ENCODE measurements at regions not wholly inside any gene's neighbourhood (a gene's known extent, or its start where the extent isn't known, plus 50 kb on each side); places are given as distances from the start of the nearest gene placed in this dataset.

- no peaks in the 10 kb centered on the region for H3K79me2 ChIP-seq (ENCODE audit: insufficient read depth, low read length)
- no peaks in the 10 kb centered on the region for H3K27me3 ChIP-seq (ENCODE audit: insufficient read depth, low read length)
- no peak overlapping the region for H3K9ac ChIP-seq (ENCODE audit: low read length)
- no peak overlapping the region for H3K27ac ChIP-seq (ENCODE audit: low read depth, low read length, poor library complexity, severe bottlenecking)
- H4K20me1 ChIP-seq (ENCODE audit: insufficient read depth, low read length), result no peaks in the 10 kb centered on the region
- no peaks in the 10 kb centered on the region for H3K4me1 ChIP-seq (ENCODE audit: insufficient read depth, low read length, severe bottlenecking)
- H2AFZ ChIP-seq (ENCODE audit: low read length), result no peak overlapping the region
- H3F3A ChIP-seq (ENCODE audit: insufficient read depth, low read length), result no peaks in the 10 kb centered on the region
- H3K36me3 ChIP-seq (ENCODE audit: insufficient read depth, low read length), result no peaks in the 10 kb centered on the region
- H3K4me3 ChIP-seq (ENCODE audit: low read depth, low read length, poor library complexity, severe bottlenecking), result no peak overlapping the region
- H3K9me3 ChIP-seq (ENCODE audit: low read length), result no peaks in the 10 kb centered on the region
- TF ChIP-seq EZH2 (IDR thresholded peaks at IDR 0.05; ENCODE audit: borderline replicate concordance, low read length), result no peak
- no peak for TF ChIP-seq CTCF (IDR thresholded peaks at IDR 0.05; ENCODE audit: low read length)
- H3K4me2 ChIP-seq (ENCODE audit: low read length), result no peak overlapping the region
- H3K9me2 ChIP-seq (ENCODE audit: low read depth, low read length), result no peaks in the 10 kb centered on the region
Measured at GRCh38 chr12:107394693-107395092, 290.9 kb upstream of the PWP1 start.

- Histone ChIP-seq H3K9ac (ENCODE audit: low read length) (no peak overlapping the region), H3K4me3 (ENCODE audit: low read depth, low read length, poor library complexity, severe bottlenecking) (no peak overlapping the region), H4K20me1 (ENCODE audit: insufficient read depth, low read length) (no peaks in the 10 kb centered on the region), H3K36me3 (ENCODE audit: insufficient read depth, low read length) (no peaks in the 10 kb centered on the region), H3K27ac (ENCODE audit: low read depth, low read length, poor library complexity, severe bottlenecking) (no peak overlapping the region), H3K4me2 (ENCODE audit: low read length) (no peak overlapping the region), H3F3A (ENCODE audit: insufficient read depth, low read length) (no peaks in the 10 kb centered on the region), H3K9me3 (ENCODE audit: low read length) (no peaks in the 10 kb centered on the region), H3K4me1 (ENCODE audit: insufficient read depth, low read length, severe bottlenecking) (no peaks in the 10 kb centered on the region), H2AFZ (ENCODE audit: low read length) (no peak overlapping the region), H3K27me3 (ENCODE audit: insufficient read depth, low read length) (no peaks in the 10 kb centered on the region), H3K79me2 (ENCODE audit: insufficient read depth, low read length) (no peaks in the 10 kb centered on the region), H3K9me2 (ENCODE audit: low read depth, low read length) (no peaks in the 10 kb centered on the region)
- TF ChIP-seq EZH2 (IDR thresholded peaks at IDR 0.05; ENCODE audit: borderline replicate concordance, low read length), result no peak
- TF ChIP-seq CTCF (IDR thresholded peaks at IDR 0.05; ENCODE audit: low read length), result no peak
Measured at GRCh38 chr12:107395817-107396216, 289.8 kb upstream of the PWP1 start.

GRCh38 chr12:107396991-107397390, 288.6 kb upstream of the PWP1 start:
- no peak overlapping the region for H2AFZ ChIP-seq (ENCODE audit: low read length)
- no peaks in the 10 kb centered on the region for H3K36me3 ChIP-seq (ENCODE audit: insufficient read depth, low read length)
- H3K9me2 ChIP-seq (ENCODE audit: low read depth, low read length), result no peaks in the 10 kb centered on the region
- H3F3A ChIP-seq (ENCODE audit: insufficient read depth, low read length), result no peaks in the 10 kb centered on the region
- no peaks in the 10 kb centered on the region for H3K9me3 ChIP-seq (ENCODE audit: low read length)
- H3K4me1 ChIP-seq (ENCODE audit: insufficient read depth, low read length, severe bottlenecking), result no peaks in the 10 kb centered on the region
- H3K27ac ChIP-seq (ENCODE audit: low read depth, low read length, poor library complexity, severe bottlenecking), result no peak overlapping the region
- no peak overlapping the region for H3K4me2 ChIP-seq (ENCODE audit: low read length)
- no peaks in the 10 kb centered on the region for H3K79me2 ChIP-seq (ENCODE audit: insufficient read depth, low read length)
- H3K27me3 ChIP-seq (ENCODE audit: insufficient read depth, low read length), result no peaks in the 10 kb centered on the region
- TF ChIP-seq CTCF (IDR thresholded peaks at IDR 0.05; ENCODE audit: low read length), result no peak
- H4K20me1 ChIP-seq (ENCODE audit: insufficient read depth, low read length), result no peaks in the 10 kb centered on the region
- no peak overlapping the region for H3K4me3 ChIP-seq (ENCODE audit: low read depth, low read length, poor library complexity, severe bottlenecking)
- no peak overlapping the region for H3K9ac ChIP-seq (ENCODE audit: low read length)

Measured in OCI-LY1 (cell line).